Putamen (tissue), 1 donor: ENCODE measurements at regions not wholly inside any gene's neighbourhood (a gene's known extent, or its start where the extent isn't known, plus 50 kb on each side); places are given as distances from the start of the nearest gene placed in this dataset.

Source experiments
- DNase-seq: peaks from one replicate; pipeline ENCODE4 v3.0.0-alpha.2; 2016; ENCODE audit warnings: low spot score

DNA sequence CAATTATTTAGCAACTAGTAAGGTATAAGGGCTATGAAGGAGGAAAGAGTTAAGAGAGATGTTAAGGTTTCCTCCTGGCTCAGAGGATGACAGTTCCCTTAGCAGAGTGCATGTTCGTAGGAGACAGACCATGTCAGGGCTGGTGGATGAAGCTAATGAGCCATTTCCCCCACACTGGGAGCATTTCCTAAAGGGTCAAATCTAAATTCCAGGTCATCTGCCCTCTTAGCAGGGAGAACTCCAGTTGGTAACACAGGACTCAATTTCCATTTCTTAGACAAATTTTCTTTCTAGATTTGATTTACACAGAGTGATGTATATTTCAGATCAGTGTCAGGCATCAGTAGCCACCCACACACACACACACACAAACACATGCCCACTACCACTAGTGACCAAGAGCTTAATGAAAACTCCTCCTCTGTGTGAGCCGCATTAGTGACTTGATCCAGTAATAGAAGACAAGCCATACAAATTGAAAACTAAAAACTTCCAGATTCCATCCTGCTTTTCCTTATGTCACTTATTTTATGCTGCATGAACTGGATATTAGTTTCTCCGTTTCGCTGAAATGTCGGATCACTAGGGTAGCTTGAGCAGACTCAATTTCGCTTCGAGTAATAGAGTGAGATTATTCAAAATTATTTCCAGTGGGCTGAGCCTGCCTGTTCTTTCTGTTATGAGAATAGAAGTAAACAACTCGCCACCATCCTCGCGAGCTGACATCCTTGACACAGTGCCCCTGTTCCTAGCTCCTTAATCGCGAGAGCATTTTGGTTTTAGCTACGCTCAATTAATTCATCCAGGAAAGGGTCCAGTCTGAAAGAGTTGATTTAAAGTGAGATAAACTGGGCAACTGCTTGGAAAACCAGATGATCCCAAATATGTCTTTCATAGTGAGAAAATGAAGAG lies 582.6 kb downstream of the SOX6 start:
- DNase-seq: no peak

DNA sequence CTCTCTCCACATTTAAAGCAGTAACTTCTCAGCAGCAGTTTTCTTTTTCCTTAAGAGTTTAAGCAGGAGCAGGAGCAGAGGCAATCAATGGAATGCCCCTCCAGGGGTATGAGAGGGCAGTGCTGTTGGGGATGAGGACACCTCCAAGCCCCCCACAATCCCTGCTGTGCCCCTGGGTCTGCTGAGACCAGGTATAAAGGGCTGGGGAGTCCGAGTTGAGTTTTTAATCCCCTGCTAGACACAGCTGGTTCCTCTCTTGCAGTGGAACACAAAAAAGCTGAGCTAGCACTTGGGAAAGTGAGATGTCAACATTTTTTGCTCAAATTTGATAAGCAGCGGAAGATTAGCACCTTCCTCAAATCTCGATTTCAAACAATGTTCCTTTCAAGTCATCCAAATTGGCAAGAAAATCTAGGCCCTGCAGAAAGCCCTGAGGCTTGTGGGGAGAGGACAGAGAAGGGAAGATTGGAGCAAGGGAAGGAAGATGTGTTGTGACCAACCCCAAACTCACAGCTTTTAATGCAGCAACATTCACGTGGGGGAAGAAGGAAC lies 581.9 kb downstream of the SOX6 start:
- DNase-seq: no peak

DNA sequence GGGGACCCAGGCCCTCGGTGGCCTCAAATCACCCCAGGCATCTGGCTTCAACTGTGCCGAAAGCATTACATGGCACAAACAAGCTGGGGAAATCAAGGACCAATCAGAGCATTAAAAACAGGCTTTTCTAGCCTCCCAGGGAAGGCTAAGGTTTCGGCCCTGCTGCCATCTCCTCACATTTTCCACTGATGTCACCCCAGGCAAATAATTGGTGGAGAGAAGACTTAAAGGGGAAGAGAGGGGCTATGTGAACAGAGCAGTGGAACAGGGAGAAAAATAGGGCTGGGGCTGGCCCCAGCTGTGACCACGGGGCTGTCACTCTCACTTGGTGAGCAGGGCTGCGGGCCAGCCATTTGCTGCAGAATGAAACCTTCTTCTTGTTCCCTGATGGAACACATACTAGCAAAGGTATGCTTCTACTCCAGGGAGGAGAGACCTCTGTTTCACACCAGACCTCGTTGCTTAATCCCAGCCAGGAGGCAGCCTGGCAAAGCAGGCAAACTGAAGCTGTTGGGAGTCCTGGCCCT lies 581.3 kb downstream of the SOX6 start:
- no peak for DNase-seq

DNA sequence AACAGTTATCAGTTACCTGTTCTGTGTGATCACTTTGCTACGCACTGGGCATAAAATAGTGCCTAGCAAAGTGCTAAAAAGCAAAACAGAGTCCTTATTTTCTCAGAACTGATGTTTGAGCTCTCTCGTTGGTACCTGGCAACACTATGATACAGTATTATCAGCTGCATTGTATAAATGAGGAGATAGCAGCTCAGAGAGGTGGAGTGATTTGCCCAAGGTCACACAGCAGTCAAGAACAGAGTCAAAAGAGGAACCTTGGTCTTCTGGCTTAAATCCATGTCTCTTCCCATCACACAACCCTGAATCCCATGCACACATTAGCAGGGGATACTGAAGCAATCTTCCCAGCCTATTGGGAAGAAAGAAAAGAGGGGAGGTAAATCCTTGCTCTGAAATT lies 580.5 kb downstream of the SOX6 start:
- DNase-seq: no peak

DNA sequence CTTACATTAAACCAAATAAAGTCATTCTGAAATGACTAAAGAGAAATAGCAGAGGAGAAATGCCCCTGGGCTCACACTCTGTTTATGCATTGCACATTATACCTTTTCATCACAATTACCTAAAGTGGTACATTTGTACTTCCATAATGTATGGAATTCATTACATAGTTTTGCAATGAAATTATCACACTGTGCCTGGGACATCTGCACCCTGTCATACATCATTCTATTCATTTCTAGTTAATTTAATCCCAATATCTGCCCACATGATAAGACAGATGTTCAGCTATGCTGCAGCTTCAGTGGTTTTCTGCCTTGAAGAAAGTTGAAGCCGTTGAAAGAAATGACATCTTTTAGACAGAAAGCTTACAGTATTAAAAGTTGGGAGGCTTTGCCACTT lies 580.0 kb downstream of the SOX6 start:
- DNase-seq: no peak

DNA sequence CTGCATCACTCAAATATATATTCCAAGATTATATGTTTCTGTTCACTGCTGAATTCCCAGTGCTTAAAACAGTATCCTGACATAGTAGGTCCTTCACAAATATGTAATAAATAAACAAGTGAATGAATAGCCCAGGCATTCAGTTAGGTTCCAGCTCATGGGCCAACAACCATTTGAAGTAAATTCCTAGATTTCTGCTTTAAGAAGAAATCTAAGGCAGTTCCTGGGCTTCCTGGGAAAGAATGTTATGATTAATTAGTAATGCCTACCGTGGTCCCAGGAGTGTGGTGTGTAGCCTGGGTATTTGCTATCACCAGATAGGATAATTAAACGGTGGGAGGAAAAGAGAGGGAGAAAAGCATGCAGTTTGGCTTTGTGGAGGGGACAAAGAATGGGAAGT lies 576.8 kb downstream of the SOX6 start:
- no peak for DNase-seq

DNA sequence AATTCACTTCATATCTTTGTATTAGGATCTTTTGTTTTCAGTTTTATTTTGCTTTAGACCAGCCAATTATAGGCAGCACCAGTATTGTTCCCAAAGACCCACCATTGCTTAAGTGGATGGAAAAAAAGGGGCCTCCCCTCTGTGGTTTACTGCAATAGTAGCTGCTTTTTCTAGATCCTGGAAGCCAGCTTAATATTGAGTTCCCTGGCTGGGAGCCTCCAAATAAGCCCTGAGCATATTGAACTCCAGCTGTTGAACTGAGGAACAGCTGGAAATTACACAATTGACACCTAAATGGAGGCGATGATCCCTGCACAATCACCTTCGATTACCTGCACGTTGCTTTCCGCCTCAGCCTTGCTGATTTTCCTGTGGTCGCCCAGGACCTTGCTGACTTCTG lies 576.0 kb downstream of the SOX6 start:
- DNase-seq: no peak

DNA sequence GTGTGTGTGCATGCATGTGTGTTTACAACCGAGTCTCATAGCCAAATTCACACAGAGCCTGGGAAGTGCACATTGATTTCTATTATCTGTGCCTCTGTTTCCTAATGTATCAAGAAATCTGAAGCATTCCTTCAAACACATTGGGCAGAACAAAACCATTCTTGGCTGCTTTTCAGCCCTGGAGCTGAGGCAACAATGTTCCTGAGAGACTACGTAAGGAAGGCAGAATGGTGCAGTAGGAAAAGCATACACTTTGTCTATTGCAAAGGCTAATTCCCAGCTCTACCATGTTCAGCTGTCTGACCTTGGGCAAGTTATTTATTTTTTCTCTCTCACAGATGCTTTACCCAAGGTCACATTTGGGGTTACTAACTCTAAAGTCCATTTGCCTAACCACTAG lies 575.5 kb downstream of the SOX6 start:
- DNase-seq: no peak

DNA sequence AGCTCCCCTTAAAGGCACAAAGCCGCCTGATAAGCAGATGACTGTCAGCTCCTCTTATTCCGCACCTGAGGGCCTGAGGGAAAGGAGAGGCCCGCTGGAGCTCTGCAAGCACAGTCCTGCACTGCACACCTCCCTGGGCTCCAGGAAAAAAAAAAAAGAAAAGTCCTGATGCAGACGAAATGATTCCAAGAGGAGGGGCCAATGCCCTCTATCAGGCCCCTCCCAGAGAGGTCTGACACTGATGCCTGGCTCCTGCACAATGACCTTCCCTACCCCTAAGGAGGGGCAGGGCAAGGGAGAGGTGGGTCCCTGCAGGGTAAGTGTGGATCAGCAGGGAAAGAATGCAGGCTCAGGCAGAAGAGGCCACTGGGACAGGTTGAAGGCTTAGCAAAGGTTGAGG lies 572.7 kb downstream of the SOX6 start:
- DNase-seq: no peak

DNA sequence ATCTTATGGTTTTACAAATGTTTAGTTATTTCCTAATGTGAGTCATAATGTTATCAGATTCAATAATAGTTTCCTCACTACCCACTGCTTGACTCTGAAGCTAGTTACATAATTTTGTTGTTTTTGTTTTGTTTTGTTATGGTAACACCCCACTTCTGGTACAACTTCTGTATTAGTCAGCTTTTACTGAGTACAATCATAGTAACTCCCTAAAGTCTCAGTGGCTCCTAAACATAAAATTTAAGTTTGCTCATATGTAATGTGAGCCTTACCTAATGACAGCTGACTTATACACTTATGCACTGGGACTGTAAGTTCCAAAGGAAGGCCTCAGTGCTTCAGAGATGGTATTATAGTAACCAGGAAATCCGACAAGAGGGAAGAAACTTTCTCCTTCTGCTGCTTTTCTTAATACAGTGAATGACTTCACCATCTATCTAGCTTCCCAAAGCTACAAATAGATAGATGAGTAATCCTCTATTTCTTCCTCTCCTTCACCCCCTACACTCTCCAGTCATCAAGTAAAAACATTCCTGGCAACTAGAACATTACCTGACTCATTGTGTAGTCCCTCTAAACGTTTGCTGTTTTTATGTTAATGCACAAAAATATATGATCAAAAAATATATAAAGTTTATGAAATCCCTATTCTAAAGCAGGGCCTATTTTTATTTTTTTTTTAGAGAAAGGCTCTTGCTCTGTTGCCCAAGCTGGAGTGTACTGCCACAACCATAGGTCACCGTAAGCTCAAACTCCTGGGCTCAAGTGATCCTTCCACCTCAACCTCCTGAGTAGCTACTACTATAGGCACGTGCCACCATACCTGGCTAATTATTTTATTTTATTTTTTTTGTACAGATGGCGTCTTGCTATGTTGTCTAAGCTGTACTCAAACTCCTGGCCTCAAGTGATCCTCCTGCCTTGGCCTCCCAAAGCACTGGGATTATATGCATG lies 563.0 kb downstream of the SOX6 start:
- no peak for DNase-seq

DNA sequence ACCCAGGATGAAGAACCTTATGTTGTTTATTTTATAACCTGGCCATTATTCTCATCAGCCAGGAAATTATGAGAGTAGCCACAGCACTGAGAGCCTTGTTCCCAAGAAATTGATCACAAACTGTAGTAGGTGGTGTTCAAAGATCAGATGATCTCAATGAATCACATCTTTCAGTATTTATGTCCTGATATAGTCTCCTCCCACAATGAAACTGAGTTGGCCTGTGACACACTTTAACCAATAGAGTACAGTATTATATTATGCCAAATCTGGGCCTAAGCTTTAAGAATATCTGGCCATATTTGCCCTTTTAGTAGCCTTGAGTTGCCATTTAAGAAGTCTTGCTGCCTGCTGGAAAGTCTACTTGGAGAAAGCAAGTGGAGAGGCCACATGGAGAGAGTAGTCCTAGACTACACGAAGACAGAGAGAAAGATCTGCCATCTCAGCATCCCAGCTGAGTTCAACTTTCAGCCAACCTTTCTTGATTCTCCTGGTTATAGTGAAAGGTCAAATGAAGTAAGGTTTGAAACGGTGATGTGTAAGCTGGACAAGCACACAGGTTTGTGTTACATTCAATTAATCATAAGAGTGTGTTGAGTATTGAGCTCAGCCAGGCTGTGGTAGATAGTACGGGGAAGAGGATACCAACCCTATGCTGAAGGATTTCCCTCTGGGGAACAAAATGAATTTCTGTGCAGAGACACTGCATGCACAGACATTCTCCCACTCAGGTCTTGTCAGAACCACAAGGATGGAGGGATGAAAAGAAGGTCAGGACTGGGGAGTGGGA lies 561.8 kb downstream of the SOX6 start:
- DNase-seq: no peak

DNA sequence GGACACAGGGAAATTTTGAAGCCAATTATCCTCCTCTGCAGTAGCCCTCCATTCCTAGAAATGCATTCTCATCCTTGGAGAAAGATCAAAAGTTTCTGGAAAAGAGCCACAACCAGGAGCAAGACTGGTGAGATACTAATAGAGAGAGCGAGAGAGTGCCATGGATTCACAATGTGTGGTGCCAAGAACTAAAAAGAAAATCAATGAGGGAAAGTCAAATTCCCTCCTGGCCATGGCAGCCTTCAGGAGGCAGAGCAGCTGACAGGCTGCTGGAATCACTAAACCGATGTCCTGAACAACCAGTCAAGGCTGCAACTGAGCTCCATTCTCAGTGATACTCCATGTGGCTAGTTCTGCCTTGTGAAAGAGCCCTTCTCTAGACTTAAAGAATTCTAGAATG lies 561.0 kb downstream of the SOX6 start:
- DNase-seq: no peak

DNA sequence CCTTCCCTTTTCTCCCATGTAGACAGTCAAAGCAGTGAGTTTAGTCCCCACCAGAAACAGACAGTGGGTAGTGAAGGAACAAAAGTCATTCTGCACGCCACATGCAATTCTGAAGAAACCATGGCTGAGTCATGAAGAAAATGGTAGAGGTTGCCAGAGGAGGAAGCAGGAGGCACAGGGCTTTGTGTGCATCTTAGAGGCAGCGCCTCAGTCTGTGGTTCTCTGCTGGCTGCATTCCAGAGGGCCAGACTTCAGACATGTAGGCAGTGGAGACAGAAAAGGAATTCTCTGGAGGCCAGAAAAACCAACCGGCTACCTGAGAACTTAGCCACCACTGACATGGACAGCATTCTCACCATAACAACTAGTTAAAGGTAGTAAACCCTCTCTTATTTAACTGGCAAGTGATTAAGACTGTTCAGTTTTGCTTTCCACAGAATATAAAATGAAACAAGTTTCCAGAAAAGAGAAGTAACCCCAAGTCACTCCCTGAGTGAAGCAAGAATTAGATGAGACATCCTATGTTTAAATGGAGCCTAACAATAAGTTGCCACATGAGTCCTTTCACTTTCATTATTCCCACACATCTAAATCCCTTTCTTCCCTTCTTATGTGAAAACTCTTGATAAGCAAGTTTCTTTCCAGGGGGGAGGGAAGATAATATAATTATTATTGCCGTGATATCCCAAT lies 556.1 kb downstream of the SOX6 start:
- peak; percentile 22 for DNase-seq

DNA sequence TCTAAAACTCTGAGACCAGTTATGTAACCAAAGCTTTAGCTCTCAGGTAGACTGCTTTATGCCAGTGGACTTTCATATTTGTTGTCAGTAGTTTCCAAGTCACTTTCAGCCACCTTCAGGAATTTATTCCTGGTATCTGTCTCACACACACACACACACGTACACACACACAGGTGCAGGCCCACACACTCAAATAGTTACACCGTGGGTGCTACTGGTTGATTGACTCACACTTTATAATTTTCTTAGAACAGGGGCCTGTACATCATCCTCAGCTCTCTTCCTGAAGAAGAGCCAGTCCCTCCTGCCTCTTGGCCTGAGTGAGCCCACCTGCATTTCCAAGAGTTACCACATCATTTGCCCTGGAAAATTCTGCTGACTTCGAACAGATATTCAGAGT lies 555.2 kb downstream of the SOX6 start:
- DNase-seq: no peak

DNA sequence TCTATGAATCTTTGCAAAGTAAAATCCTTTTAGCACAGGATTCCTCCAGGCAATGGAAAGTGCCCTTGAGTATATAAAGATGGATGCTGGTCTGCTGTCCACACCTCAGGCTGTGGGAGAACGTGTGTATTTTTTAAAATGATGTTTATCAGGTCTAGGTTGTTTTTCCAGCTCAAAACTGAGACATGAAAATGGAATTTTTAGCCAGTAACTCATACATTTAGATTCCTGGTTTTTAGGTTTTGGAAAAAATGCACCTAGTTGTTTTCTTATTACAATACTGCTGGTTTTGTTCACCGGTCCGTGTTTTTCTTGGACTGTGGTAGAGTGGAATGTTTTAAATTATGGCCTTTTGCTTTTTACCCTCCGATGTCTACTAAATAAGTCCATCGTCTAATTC lies 554.7 kb downstream of the SOX6 start:
- DNase-seq: no peak

DNA sequence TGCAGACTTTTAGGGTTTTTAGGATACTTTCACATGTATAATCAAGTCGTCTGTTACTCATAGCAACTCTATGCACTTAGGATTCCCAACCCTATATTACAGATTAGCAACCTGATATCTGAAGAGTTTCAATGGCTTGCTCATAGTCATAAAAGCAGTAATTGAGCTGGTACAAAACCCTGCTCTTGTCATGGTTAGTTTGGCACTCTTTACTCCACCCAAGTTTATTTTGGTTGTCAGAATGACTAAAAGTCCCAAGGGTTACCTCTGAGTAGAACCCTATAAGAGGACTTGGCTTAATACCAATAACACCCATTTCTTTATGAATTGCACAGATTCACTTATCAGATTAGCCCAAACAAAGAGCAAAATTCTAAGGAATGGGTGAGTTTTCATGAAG lies 550.6 kb downstream of the SOX6 start:
- DNase-seq: no peak

DNA sequence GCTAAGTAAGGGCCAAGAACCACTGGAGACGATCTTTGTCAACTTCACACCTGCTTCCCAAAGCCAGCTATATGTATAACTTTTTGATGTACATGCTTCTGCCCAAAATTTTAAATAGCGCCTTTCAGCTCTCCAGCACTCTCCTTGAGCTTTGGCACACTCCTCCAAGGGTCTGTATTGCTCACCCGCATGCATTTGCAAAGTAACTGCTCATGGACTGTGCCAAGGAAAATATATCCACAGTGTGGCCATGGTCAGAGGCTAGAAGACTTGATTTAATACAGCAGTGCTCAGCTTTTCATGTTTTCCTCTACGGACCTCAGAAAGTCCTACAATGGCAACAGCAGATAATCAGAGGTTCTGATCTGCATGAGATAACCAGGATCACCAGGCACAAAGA lies 550.1 kb downstream of the SOX6 start:
- no peak for DNase-seq

DNA sequence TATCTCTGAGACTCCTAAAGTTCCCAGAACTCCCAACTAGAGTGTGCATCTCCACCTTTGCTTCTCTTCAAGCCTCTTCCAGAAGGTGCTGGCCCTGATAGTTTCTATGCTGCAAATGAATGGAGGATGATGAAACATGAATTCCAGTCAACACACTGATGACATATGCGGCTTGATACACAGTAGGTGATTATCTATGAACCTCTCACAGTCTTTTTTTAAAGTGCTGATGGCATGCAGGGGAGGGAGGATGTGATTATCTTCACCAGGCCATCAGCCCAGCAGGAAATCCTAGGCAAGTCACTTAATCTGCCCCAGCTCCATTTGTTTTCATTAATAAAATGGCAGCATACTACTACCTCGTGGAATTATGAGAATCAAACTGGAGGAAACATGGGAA lies 548.5 kb downstream of the SOX6 start:
- DNase-seq: no peak

DNA sequence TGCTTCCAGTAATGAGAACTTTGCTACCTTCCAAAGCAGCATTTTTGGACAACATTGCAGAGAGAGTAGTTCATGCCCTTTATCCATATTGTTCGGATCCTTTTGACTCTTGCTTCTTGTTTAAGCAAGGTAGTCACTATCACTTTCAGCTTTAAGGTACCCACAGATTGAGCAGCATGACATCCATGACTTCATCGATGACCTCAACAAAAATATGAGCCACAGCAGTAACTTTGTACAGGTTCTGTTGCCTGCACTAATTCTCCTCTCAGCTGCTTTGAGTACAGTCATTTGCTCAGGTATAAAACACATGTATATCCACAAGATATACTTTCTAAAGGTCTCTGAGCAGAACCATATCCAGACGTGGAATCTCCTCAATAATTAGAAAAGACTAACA lies 546.3 kb downstream of the SOX6 start:
- DNase-seq: no peak

DNA sequence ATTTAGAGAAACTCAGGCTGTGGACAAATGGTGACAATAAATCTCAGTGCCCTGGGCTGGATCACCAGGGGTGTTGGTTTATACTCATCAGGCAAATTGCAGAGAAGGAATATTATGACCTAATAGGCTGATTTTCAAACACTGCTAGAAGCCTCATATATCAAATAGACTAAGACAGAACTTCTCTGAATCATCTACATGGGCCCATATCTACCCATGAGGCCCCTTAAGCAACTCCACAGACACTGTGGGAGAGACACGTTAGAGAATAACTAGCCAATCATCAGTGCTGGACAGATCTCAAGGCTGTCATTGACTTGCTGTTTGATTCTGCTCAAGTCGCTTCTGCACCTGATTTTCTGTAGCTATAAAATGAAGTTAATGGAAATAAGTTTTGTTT lies 545.8 kb downstream of the SOX6 start:
- no peak for DNase-seq
